ENCODE measurements at regions not wholly inside any gene's neighbourhood (a gene's known extent, or its start where the extent isn't known, plus 50 kb on each side); places are given as distances from the start of the nearest gene placed in this dataset.

DNA sequence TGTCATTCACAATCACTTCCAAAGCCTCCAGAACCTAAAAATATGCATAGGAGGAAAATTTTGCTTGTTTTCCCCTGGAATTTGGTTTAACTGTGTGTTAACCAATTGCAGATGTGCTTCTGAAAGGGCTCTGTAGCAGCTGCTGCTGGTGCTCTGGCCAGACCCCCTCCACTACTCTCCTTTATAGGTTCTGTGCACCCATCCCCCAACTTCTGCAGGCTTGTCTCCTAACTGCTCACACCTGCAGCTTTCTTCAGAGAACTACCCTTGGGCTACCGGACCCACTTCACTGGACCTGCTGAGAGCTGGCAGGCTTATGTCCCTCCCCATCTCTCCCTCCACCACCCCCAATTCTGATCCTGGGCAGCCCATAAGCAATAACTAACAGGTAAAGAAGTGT is 662.1 kb upstream of the DIPK2B start:
- H2BK5ac ChIP-seq (ENCODE audit: low read depth, low read length, poor library complexity, severe bottlenecking) = no peak overlapping the region
- no peaks in the 10 kb centered on the region for H3K9me1 ChIP-seq (ENCODE audit: insufficient read depth, low read length)
- in situ Hi-C loops (cut with MboI; ENCODE audit: low sequenced_read_pairs) (no loop called here), dilution Hi-C loops (cut with HindIII; ENCODE audit: low sequenced_read_pairs, unreplicated experiment) (no loop called here), intact Hi-C loops (cut with micrococcal nuclease) (no loop called here)
- no peak overlapping the region for H3K4me2 ChIP-seq (ENCODE audit: low read depth, low read length)
- H4K5ac ChIP-seq (ENCODE audit: low read depth, low read length) = no peak overlapping the region
- no peak overlapping the region for H2AFZ ChIP-seq (replicated peaks; ENCODE audit: low read length, poor library complexity)
- H2BK15ac ChIP-seq (ENCODE audit: low read depth, low read length) = no peak overlapping the region
- no peak overlapping the region for H3K27ac ChIP-seq (ENCODE audit: insufficient read depth, low read length)
- no peak overlapping the region for H4K8ac ChIP-seq (ENCODE audit: low read depth in 2 of 2, low read length in 2 of 2)
- ChIA-PET CTCF (no interaction called here), POLR2A (ENCODE audit: unreplicated experiment) (no interaction called here)
- H3K9me3 ChIP-seq (ENCODE audit: control insufficient read depth, insufficient read depth, low read length) = no peaks in the 10 kb centered on the region
- no peak overlapping the region for H3K23ac ChIP-seq (ENCODE audit: low read depth, low read length)
- H3K27me3 ChIP-seq (ENCODE audit: control insufficient read depth, insufficient read depth, low read length) = peaks cover 31% of the 10 kb centered on the region
- no CpG with 5 or more reads among the region's 1 CpG for WGBS, 2 experiments (ENCODE audit: extremely low coverage in 2 of 2, insufficient read length in 1 of 2)
- H2BK20ac ChIP-seq (ENCODE audit: low read depth, low read length) = no peak overlapping the region
- DNase-seq (no peak), ATAC-seq (ENCODE audit: low read depth) (no peak)
- no TSS peak for BruUV-seq (replicated peaks)
- no peak overlapping the region for H2AK5ac ChIP-seq (ENCODE audit: low read depth, low read length)
- H3K4me3 ChIP-seq (ENCODE audit: insufficient read depth, low read depth, low read length) = no peak overlapping the region
- no peaks in the 10 kb centered on the region for H4K20me1 ChIP-seq (ENCODE audit: insufficient read depth, low read length)
- no peaks in the 10 kb centered on the region for H3K4me1 ChIP-seq (ENCODE audit: control insufficient read depth, insufficient read depth, low read length)
- no peak overlapping the region for H3K56ac ChIP-seq (ENCODE audit: extremely low read depth, insufficient read depth, low read length)
- no peaks in the 10 kb centered on the region for H3K36me3 ChIP-seq (ENCODE audit: control insufficient read depth, insufficient read depth, low read length)
- no peak overlapping the region for H3K14ac ChIP-seq (replicated peaks; ENCODE audit: low read depth, low read length)
- H3K9ac ChIP-seq (ENCODE audit: low read depth, low read length) = no peak overlapping the region
- H2BK120ac ChIP-seq (ENCODE audit: low read depth, low read length) = no peak overlapping the region
- no peaks in the 10 kb centered on the region for H3K79me1 ChIP-seq (ENCODE audit: low read depth in 1 of 2, low read length in 2 of 2)
- no peak overlapping the region for H4K91ac ChIP-seq (ENCODE audit: insufficient read depth, low read depth, low read length)
- TF ChIP-seq FOS (IDR thresholded peaks at IDR 0.05; ENCODE audit: low read depth, low read length) (no peak), CHD1 (IDR thresholded peaks at IDR 0.05; ENCODE audit: low read depth, low read length) (no peak), RCOR1 (IDR thresholded peaks at IDR 0.05; ENCODE audit: insufficient replicate concordance, low read length) (no peak), MXI1 (IDR thresholded peaks at IDR 0.05; ENCODE audit: borderline replicate concordance, low read depth, low read length) (no peak), RAD21 (IDR thresholded peaks at IDR 0.05; ENCODE audit: low read length) (no peak), RFX5 (IDR thresholded peaks at IDR 0.05; ENCODE audit: low read depth, low read length) (no peak), NFE2L2 (IDR thresholded peaks at IDR 0.05; ENCODE audit: low read depth, low read length) (no peak)
- TF ChIP-seq, protein P1, sequence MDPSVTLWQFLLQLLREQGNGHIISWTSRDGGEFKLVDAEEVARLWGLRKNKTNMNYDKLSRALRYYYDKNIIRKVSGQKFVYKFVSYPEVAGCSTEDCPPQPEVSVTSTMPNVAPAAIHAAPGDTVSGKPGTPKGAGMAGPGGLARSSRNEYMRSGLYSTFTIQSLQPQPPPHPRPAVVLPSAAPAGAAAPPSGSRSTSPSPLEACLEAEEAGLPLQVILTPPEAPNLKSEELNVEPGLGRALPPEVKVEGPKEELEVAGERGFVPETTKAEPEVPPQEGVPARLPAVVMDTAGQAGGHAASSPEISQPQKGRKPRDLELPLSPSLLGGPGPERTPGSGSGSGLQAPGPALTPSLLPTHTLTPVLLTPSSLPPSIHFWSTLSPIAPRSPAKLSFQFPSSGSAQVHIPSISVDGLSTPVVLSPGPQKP (IDR thresholded peaks at IDR 0.05; ENCODE audit: borderline replicate concordance, low read depth, low read length) = no peak
- no peak overlapping the region for H3K4ac ChIP-seq (ENCODE audit: low read depth, low read length)
- no peak overlapping the region for H2AK9ac ChIP-seq (replicated peaks; ENCODE audit: low read depth, low read length, poor library complexity)
- no peak overlapping the region for H3K18ac ChIP-seq (ENCODE audit: low read depth, low read length)

Data from IMR-90 (cell line).